PFSK-1 (cell line): ENCODE measurements at regions not wholly inside any gene's neighbourhood (a gene's known extent, or its start where the extent isn't known, plus 50 kb on each side); places are given as distances from the start of the nearest gene placed in this dataset.

ENCODE experiments used
- FOXP2 ChIP-seq: optimal IDR thresholded peaks from 2 replicates; pipeline ENCODE3; 2011; ENCODE audit warnings: borderline replicate concordance, control low read depth, inconsistent platforms; ENCODE audit not compliant: insufficient read depth; ENCODE audit errors: extremely low read length, extremely low read depth
- POLR2AphosphoS5 ChIP-seq: IDR thresholded peaks from 2 replicates; pipeline ENCODE4 v1.6.1; 2012; ENCODE audit warnings: low read depth, mild to moderate bottlenecking, control low read depth, low read length, moderate library complexity
- REST ChIP-seq, 2 experiments: IDR thresholded peaks; 2 replicates each; pipeline versions ENCODE4 v1.6.1 to v1.8.0; 2011 to 2012; ENCODE audit warnings: low read depth in 2 of 2, low read length in 2 of 2, control low read depth in 1 of 2, inconsistent platforms in 1 of 2, mild to moderate bottlenecking in 1 of 2, moderate library complexity in 1 of 2; ENCODE audit not compliant: insufficient read depth in 1 of 2
- SIN3A ChIP-seq: IDR thresholded peaks from 2 replicates; pipeline ENCODE4 v1.6.1; 2012; ENCODE audit warnings: mild to moderate bottlenecking, low read length, moderate library complexity, borderline replicate concordance; ENCODE audit not compliant: insufficient read depth
- TAF1 ChIP-seq: IDR thresholded peaks from 2 replicates; pipeline ENCODE4 v1.6.1; 2012; ENCODE audit warnings: low read length, control low read depth, borderline replicate concordance; ENCODE audit not compliant: insufficient read depth

- TF ChIP-seq TAF1 (no peak), REST (IDR thresholded peaks at IDR 0.05; ENCODE audit: insufficient read depth in 1 of 2, low read depth in 2 of 2, low read length in 2 of 2) (no peak), FOXP2 (no peak), POLR2AphosphoS5 (no peak), SIN3A (no peak)
Measured at GRCh38 chr14:97411938-97412612, 614.9 kb downstream of the VRK1 start.

- TF ChIP-seq POLR2AphosphoS5 (no peak), TAF1 (no peak), REST (IDR thresholded peaks at IDR 0.05; ENCODE audit: insufficient read depth in 1 of 2, low read depth in 2 of 2, low read length in 2 of 2) (no peak), SIN3A (no peak), FOXP2 (no peak)
Measured at GRCh38 chr14:97413022-97413539, 615.9 kb downstream of the VRK1 start.

GRCh38 chr14:97413966-97414717 is 617.0 kb downstream of the VRK1 start:
- TF ChIP-seq FOXP2 (no peak), REST (IDR thresholded peaks at IDR 0.05; ENCODE audit: insufficient read depth in 1 of 2, low read depth in 2 of 2, low read length in 2 of 2) (no peak), TAF1 (no peak), SIN3A (no peak), POLR2AphosphoS5 (no peak)

GRCh38 chr14:97414718-97415098 is 617.5 kb downstream of the VRK1 start:
- no peak for TF ChIP-seq SIN3A
- TF ChIP-seq POLR2AphosphoS5, result no peak
- TF ChIP-seq TAF1, result no peak
- TF ChIP-seq REST (IDR thresholded peaks at IDR 0.05; ENCODE audit: insufficient read depth in 1 of 2, low read depth in 2 of 2, low read length in 2 of 2), result no peak
- no peak for TF ChIP-seq FOXP2
